ENCODE measurements at regions not wholly inside any gene's neighbourhood (a gene's known extent, or its start where the extent isn't known, plus 50 kb on each side); places are given as distances from the start of the nearest gene placed in this dataset.

- TF ChIP-seq ELK3 (CRISPR knock-in tag; IDR thresholded peaks at IDR 0.05) (no peak), CXXC5 (CRISPR knock-in tag; IDR thresholded peaks at IDR 0.05) (peak; percentile 0; the same call in 1 of the 2 replicates), CCAR2 (IDR thresholded peaks at IDR 0.05; ENCODE audit: low read depth, low read length) (no peak), ZBTB33 (CRISPR knock-in tag; IDR thresholded peaks at IDR 0.05) (no peak), ATF3 (IDR thresholded peaks at IDR 0.05) (no peak), ATF3 (CRISPR knock-in tag; conservative IDR thresholded peaks at IDR 0.05) (no peak), HMGXB4 (CRISPR knock-in tag; IDR thresholded peaks at IDR 0.05) (no peak), RBM22 (IDR thresholded peaks at IDR 0.05; ENCODE audit: low read depth, low read length, poor library complexity, severe bottlenecking) (no peak), FOXM1 (IDR thresholded peaks at IDR 0.05; ENCODE audit: low read depth) (no peak), FOXM1 (CRISPR knock-in tag; IDR thresholded peaks at IDR 0.05; ENCODE audit: low read depth) (no peak), CTCFL (IDR thresholded peaks at IDR 0.05; ENCODE audit: borderline replicate concordance, insufficient read depth, low read depth, low read length, poor library complexity, severe bottlenecking) (no peak), POLR2H (tag; IDR thresholded peaks at IDR 0.05; ENCODE audit: low read depth) (no peak; the same call in 1 of the 2 replicates), ZNF551 (CRISPR knock-in tag; IDR thresholded peaks at IDR 0.05) (no peak), RHOXF2B (CRISPR knock-in tag; conservative IDR thresholded peaks at IDR 0.05) (no peak), ERF (CRISPR knock-in tag; IDR thresholded peaks at IDR 0.05) (no peak), ZNF707 (CRISPR knock-in tag; conservative IDR thresholded peaks at IDR 0.05) (no peak), ZNF23 (CRISPR knock-in tag; IDR thresholded peaks at IDR 0.05) (no peak), EP300 (IDR thresholded peaks at IDR 0.05; ENCODE audit: low read length) (peak; percentile 11; the same call in 1 of the 2 replicates), ZNF696 (CRISPR knock-in tag; conservative IDR thresholded peaks at IDR 0.05) (no peak), KDM4B (IDR thresholded peaks at IDR 0.05; ENCODE audit: borderline replicate concordance in 2 of 2, low read depth in 1 of 2) (no peak), E2F4 (CRISPR knock-in tag; IDR thresholded peaks at IDR 0.05; ENCODE audit: low read depth) (no peak)
These were observed 56.6 kb upstream of the CAPRIN1 start (continued) for GRCh38 chr11:33994937-33995336.

Measured in K562 (cell line).